ENCODE measurements at regions not wholly inside any gene's neighbourhood (a gene's known extent, or its start where the extent isn't known, plus 50 kb on each side); places are given as distances from the start of the nearest gene placed in this dataset.
"Not testable (repeated sequence)": the region's sequence is repeated elsewhere in the genome, so short reads cannot be mapped to it uniquely, and the experiment has no call there.

DNA sequence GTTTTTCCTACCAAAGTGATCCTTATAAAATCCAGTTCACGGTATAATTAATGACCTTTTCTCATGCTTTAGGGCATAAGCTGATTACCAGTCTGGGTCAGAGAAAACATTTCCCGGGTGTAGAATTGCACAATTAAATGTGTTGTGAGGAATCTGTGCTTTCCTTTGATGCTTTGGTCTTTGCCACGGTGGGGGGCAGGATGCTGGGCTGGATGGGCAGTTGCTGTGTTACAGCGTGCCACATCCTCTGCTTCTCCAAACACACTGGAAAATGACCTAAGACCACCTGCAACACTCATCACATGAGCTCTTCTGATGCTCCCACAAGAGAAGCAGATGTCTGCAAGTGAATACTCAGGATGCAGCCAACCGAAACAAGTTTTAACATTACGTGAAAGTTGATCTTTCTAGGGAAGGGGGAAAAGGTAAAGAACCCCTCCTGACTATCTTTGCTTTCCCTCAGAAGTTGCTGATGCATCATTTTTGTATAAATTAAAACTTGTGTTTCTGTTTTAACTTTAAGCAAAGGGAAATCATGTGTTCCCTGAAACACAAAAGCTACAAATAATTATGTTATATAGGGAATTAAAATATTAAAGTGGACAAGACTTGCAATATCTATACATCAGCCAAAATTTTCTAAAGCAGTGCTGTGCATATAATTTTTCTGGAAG, 515.3 kb upstream of the NR5A2 start:
- no peak for DNase-seq (ENCODE audit: low read depth in 3 of 3)

DNA sequence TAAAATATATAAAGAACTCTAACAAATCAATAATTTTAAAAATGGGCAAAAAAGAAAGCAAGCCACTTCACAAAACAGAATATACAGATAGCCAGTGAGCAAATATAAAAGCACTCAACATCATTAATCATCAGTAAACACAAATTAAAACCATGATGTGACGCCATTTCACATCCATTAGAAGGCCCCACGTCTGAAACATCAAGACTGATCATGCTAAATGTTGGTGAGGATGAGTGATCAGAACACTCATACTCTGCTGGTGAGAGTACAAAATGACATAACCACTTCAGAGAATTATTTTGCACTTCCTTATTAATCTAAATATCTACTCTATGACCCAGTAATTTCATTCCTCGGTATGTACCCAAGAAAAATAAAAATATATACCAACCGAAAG, 512.2 kb upstream of the NR5A2 start:
- DNase-seq (ENCODE audit: low read depth in 3 of 3) = no peak

DNA sequence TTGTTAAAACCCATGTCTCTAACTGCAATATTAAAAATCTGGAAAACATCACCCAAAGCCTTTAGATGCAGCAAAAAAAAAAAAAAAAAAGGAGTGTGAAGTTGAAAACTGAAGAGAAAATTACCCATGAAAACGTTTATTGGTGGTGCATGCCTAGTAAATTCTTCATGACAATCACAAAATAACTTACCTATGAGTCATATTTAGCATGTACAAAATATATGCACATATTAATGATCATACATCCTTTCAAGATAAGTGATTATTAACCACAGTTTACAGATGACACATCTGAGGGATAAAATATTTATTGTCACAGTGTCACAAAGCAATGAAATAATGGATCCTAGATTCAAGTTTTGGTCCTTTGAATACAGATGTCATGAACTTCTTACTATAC, 505.2 kb upstream of the NR5A2 start:
- DNase-seq (ENCODE audit: low read depth in 3 of 3) = no peak

DNA sequence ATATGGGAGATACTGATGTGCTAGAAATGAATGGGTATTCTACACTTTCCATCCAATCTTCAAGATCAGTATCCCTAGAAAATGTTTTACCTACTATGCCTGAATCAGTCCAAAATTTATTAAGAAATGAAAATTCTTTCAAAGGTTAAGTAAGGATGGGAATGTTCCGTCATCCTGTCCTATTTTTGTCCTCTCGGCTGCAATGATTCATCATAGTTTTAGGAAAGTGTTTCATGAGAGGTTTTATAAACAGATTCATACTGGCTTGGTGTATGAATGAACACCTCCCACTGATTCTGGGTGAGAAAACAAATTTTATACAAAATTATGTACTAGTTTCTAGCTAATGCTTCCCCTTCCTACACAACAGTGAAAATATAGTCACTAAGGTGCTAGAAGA, 504.6 kb upstream of the NR5A2 start:
- DNase-seq (ENCODE audit: low read depth in 3 of 3) = no peak

DNA sequence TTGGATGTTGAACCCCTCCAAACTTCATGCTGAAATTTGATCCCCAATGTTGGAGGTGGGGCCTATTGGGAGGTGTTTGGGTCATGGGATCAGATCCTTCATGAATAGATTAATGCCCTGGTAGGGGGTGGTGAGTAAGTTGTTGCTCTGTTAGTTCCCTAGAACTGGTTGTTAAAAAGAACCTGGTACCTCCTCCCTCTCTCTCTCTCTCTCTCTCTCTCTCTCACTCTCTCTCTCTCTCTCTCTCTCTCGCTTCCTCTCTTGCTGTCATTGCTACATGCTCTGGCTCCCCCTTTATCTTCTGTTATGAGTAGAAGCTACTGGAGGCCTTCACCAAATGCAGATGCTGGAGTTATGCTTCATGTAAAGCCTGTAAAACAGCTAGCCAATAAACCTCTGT, 498.2 kb upstream of the NR5A2 start:
- no peak for DNase-seq (ENCODE audit: low read depth in 3 of 3)

DNA sequence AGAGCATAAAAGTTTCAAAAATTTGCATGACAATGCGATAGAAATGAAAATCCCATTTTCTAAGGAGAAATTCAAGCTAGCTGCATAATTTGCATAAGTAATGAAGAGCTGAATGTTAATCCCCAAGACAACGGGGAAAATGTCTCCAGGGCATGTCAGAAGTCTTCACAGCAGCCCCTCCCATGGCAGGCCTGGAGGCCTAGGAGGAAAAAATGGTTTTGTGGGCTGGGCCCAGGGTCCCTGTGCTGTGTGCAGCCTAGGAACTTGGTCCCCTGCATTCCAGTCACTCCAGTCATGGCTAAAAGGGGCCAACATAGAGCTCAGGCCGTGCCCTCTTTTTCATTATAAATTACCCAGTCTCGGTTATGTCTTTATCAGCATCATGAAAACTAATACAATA, 494.1 kb upstream of the NR5A2 start:
- not testable (repeated sequence) for DNase-seq (ENCODE audit: low read depth in 3 of 3)

DNA sequence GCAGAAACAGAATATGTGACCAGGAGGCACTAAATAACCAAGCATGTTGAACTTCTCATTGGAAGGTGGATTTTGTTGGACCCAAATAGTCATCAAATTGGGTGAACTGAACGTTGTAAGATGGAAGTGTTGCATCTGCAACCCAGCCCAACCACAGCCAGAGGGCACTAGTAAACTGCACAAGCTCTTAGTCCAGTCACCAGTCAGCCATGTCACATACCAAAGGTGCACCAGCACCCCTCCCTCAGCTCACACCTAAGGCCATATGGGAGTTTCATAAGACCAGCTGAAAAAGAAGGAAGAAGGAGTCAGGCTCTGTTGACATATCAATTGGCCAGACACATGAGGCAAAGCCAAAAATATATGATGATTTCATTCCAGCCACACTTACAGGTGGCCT, 481.7 kb upstream of the NR5A2 start:
- no peak for DNase-seq (ENCODE audit: low read depth in 3 of 3)

DNA sequence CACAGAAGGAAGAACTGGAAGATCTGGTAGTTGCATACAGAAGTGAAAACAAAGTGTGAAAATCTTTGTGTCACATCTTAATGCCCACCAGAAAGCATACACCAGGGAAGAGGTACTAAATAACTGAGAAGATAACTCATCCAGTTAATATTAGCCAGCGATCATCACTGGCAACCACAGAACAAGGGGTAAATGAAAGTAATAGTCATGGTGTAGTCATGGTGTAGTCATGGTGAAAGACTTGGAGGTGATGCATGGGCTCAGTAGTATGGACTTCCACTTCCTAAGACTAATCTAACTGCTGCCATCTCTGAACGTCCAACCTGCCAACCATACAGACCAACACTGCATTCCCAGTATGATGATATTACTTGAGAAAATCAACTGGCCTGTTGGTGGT, 481.2 kb upstream of the NR5A2 start:
- no peak for DNase-seq (ENCODE audit: low read depth in 3 of 3)

DNA sequence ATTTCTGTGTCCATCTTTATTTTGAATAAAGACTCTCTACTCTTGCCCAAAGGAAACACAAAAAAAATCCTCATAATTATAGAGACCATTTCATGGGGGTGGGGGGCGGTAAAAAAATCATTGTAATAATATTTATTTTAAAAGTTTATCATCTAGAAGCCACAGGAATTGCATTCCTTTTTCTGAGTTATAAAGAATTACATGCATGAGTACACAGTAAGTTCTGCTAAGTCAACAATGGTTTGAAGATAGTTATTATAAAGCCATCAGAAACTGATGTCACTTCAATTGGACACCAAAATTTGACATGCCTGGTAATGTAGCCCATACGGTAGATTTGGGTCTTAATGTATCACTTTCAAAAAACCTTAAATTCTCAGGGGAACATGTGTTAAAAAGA, 478.1 kb upstream of the NR5A2 start:
- DNase-seq (ENCODE audit: low read depth in 3 of 3) = no peak

DNA sequence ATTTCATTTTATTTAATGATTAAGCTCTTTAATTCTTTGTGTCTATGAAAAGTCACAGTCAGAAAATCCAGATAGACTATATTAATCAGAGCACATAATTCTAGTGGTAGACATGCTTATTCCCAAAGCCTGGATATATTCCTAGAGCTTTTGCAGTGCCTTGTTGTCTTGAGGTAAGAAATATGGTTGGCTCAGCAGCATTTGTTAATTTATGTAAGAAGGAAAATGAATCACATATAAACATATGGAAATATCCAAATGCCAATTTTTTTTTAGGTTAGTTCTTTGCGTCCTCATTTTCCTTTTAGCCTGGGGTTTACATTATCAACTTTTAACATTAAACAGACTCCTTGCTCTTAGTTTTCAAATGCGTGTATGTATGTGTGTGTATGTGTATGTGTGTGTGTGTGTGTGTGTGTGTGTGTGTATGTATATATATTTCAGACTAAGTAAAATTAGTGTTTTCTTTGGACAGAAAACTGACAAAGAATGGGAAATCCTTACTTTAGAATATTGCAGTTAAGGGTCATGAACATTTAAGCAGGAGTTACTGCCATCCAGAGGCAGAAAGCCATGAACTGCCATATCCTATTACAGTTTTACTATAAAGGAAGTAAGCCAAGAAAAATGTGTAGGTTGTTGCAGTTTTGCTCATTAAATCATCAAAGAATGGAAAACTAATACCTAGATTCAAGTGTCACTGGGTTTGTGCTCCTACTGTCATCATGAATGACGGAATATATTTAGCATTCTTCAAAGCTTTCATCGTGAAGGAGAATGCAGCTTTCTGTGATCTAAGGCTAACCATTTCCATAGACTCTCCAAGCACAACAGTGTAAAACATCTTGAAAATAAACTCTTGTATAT, 477.1 kb upstream of the NR5A2 start:
- DNase-seq (ENCODE audit: low read depth in 3 of 3) = no peak

DNA sequence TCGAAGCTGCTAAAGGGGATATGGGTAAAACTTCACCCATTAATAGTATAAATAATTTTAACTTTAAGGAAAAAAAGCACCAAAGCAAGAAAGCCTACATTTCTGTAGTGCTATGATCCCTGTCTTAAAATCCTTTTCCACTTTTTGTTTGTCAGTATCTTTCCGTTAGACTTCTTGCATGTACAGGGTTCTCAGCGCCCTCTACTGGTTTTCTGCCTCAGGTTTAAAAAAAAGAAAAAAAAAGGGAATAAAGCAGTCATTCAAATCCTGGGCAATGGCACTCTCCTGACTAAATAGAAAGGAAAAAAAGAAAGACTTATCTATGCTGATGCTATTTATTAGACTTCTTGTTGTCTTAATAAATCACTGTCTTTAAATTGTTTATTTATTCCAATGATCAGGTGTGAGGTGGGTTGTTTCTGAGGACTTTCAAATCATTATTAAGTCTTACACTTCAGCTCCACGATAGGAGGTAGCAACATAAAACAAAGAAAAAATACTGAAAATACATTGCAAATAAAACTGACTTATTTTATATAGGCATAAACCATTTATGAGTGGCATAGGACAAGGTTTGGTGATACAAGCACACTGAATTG, 475.4 kb upstream of the NR5A2 start:
- no peak for DNase-seq (ENCODE audit: low read depth in 3 of 3)

DNA sequence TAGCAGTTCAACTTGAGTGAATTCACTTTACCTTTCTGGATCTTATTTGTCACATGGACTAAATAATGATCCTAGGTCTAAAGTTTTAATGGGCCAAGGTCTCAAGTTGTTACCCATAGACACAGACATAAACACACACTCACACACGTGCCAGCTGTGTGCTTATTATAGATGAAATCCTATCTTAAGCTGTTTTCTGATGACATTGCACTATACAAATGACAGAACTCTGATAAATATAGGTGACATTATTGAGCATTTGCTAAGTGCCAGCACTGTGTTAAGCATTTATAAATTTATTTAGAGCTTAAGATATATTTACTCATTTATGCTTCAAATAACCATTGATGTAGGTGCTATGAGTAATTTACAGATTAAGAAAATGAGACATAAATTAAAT, 474.4 kb upstream of the NR5A2 start:
- DNase-seq (ENCODE audit: low read depth in 3 of 3) = no peak

DNA sequence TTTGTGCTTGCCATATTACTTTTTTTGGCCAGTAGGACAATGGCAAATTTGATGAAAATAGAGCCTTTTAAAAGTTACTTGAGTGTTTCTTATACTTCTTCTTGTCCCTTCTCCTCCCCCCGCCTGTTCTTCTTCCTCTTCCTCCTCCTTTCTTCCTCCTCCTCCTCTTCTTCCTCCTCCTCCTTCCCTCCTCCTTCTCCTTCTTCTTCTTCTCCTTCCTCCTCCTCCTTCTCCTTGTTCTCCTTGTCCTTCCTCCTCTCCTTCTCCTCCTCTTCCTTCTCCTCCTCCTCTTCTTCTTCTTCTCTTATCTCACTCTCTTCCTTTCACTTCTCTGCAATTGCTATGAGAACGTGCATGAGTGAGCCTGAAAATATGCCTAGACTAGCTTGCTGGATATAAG, 466.2 kb upstream of the NR5A2 start:
- no peak for DNase-seq (ENCODE audit: low read depth in 3 of 3)

DNA sequence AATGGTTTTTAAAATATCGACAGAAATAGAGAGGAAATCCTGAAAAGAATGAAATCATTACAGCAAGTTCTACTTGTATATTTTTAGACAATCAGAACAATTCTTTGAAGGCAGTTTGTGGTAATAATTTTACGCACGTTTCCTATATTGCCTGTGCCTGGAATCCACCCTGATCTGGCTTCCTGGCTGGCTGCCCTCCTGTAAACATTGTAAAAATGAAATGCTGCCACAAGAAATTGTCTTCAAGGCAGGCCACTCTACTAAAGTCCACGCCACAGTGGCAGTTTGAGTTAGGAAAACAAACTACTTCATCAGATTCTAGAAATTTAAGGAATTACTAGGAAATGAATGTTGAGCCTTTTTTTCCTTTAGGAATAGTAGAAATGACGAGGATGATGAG, 454.5 kb upstream of the NR5A2 start:
- DNase-seq (ENCODE audit: low read depth in 3 of 3) = no peak

DNA sequence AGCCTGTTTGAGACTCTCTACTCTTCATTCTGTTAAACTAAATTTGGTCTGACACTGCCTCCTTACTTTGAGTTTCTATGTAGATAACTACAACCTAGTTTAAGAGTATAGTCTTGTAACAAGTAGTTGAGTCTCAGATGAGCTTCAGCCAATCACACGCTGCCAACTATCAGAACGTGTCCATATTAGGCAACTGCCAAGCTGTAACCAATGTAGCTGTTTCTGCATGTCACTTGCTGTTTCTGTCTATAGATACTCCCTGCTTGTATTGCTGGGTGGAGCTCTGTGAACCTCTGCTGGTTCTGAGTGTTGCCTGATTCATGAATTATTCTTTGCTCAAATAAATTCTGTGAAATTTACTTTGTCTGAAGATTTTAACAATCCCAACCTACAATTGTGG, 452.6 kb upstream of the NR5A2 start:
- no peak for DNase-seq (ENCODE audit: low read depth in 3 of 3)

DNA sequence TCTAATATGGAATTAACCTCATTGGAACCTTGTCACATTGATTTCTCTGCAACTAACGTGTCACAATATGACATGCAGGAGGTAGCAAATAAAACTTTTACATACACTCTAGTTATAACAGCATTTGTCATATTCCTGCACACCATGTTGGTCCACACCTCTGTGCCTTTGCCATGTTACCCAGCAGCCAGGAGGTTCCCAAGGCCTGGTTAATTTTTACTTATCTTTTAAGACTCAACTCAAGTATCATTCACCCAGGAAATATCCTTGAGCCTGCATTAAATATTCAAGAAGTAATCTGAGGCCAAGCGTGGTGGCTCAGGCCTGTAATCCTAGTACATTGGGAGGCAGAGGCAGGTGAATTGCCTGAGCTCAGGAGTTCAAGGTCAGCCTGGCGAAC, 447.2 kb upstream of the NR5A2 start:
- DNase-seq (ENCODE audit: low read depth in 3 of 3) = no peak

DNA sequence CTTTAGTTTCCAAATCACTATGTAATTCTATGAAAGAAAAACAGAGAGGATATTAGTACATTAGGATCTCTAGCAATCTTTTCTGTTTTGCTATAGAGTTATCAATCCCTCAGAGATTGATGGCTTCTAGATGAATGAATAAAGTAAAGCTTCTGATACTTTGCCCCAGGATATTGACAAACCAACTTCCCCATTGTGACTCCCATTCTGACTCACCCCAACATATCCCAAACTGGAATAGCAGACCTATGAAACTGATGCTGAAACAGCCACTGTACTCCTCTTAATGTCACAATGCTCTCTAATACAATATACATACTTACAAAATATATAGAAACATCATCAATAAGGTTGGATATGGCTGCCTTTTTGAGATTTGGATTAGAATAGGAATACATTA, 442.1 kb upstream of the NR5A2 start:
- no peak for DNase-seq (ENCODE audit: low read depth in 3 of 3)

DNA sequence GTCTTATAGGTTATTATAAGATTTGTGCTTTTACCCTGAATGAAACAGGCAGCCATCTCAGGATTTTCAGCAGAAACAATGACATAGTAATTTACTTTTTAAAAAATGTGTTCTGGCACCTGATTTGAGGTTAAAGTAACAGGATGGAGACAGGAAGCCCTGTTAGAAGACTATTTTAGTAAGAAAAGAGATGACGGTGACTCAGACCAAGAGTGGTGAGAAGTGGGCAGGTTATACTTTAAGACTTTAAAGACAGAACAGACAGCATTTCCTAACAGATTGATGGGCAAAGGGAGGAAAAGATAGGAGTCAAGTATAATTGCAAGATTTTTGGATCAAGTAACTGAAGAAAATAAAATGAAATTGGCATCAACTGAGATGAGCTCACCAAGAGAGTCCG, 436.8 kb upstream of the NR5A2 start:
- DNase-seq (ENCODE audit: low read depth in 3 of 3) = no peak

DNA sequence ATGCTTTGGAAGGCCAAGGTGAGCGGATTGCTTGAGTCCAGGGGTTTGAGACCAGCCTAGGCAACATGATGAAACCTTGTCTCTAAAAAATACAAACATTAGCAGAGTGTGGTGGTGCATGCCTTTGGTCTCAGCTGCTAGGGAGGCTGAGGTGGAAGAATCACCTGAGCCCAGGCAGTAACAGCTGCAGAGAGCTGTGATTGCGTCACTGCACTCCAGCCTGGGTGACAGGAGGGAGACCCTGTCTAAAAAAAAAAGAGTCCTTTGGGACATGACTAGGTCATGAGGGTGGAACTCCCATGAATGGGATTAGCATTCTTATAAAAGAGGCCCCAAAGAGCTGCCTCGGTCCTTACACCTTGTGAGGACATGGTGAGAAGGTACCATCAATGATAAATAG, 436.0 kb upstream of the NR5A2 start:
- DNase-seq (ENCODE audit: low read depth in 3 of 3) = no peak

DNA sequence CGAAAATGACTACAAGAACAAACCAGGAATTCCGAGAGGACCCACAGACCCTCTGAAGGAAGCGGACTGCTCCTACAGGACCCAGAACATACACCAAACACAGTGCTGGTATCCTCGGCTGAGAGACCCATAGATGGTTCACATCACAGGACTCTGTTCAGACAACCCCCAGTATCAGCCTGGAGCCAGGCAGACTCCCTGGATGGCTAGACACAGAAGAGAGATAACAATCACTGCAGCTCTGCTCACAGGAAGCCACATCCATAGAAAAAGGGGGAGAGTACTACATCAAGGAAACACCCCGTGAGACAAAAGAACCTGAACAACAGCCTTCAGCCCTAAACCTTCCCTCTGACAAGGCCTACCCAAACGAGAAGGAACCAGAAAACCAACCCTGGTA, 434.0 kb upstream of the NR5A2 start:
- no peak for DNase-seq (ENCODE audit: low read depth in 3 of 3)

DNA sequence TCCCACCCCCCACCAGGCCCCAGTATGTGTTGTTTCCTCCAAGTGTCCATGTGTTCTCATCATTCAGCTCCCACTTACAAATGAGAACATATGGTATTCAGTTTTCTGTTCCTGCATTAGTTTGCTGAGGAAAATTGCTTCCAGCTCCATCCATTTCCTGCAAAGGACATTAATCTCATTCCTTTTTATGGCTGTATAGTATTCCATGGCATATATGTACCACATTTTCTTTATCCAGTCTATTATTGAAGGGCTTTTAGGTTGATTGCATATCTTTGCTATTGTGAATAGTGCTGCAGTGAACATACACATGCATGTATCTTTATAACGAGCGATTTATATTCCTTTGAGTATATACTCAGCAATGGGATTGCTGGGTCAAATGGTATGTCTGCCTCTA, 431.1 kb upstream of the NR5A2 start:
- DNase-seq (ENCODE audit: low read depth in 3 of 3) = not testable (repeated sequence)

DNA sequence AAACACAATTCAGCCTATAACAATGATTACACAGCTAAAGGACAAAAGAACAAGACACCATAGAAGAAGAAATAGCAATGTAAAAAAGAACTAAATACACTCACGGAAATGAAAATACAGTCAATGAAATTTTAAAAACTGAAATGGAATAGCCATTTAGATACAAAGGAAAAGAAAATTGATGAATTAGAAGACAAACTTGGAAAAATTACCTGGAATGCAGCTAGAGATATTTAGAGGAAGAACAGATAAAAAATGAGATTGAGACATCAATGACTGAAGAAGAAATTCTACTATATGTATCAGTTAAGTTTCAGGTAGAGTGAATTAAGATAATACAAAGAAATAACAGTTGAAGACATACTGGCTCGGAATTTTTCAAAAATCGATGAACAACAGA, 430.4 kb upstream of the NR5A2 start:
- DNase-seq (ENCODE audit: low read depth in 3 of 3) = no peak

DNA sequence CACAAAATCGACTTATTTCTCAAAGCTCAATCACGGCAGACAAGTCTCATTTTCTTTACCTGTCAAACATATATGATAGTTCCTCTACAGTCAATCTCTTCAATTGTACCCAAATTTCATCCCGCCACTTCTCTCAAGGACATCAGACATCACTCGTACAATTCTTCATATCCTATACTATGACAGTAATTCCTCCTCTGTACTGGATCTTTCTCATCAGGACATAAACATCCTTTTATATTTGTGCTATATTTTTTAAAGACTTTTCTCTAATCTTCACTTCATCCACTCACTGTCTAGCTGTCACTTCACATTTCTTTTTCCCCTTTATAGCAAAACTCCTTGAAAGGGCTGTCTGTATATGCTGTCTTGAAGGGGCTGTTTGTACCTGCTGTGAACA, 419.1 kb upstream of the NR5A2 start:
- DNase-seq (ENCODE audit: low read depth in 3 of 3) = no peak

All from stimulated activated CD4-positive, alpha-beta T cell treated with anti-CD3 and anti-CD28 coated beads, TNF-alpha, amount 100 ng/mL, for 4 hours (primary cell).